HEK293 (cell line): ENCODE measurements at regions not wholly inside any gene's neighbourhood (a gene's known extent, or its start where the extent isn't known, plus 50 kb on each side); places are given as distances from the start of the nearest gene placed in this dataset.

Source experiments
- CTCF ChIA-PET: fragments of 350-600 bp; formaldehyde crosslinking; extraction: SDS; loops from one replicate; lab custom pipeline; 2021; ENCODE audit warnings: antibody characterized with exemption; lab: Yijun Ruan, JAX
- POLR2A ChIA-PET: fragments of 300-600 bp; formaldehyde crosslinking; extraction: SDS; loops from one replicate; lab custom pipeline; 2020; ENCODE audit warnings: antibody characterized with exemption, inconsistent platforms; lab: Yijun Ruan, JAX
- H3K27ac ChIP-seq: fragments of 200-500 bp; sonication (Bioruptor generic); 2 replicates; pipeline ENCODE4 v1.5.1; 2014; ENCODE audit warnings: low read depth, low read length, control low read depth, inconsistent platforms; ENCODE audit errors: extremely low read depth
- H3K36me3 ChIP-seq, 2 experiments: fragments of 200-500 bp in 1 of 2; sonication (Bioruptor generic) in 1 of 2; 1 replicate in 1 of 2; 2 replicates in 1 of 2; pipeline ENCODE4 v1.5.1; 2014 to 2017; ENCODE audit warnings: inconsistent platforms in 2 of 2, low read length in 2 of 2; ENCODE audit not compliant: control insufficient read depth in 2 of 2, insufficient read depth in 1 of 2
- H3K4me1 ChIP-seq: fragments of 200-500 bp; sonication (Bioruptor generic); 2 replicates; pipeline ENCODE4 v1.5.1; 2014; ENCODE audit warnings: mild to moderate bottlenecking, low read length, inconsistent platforms; ENCODE audit not compliant: control insufficient read depth, insufficient read depth
- H3K4me3 ChIP-seq: 2 replicates; pipeline ENCODE4 v1.5.1; 2011; ENCODE audit warnings: low read depth, mild to moderate bottlenecking, control low read depth, low read length, moderate library complexity
- H3K9me3 ChIP-seq: fragments of 200-500 bp; sonication (Bioruptor generic); 2 replicates; pipeline ENCODE4 v1.5.1; 2014; ENCODE audit warnings: low read depth, low read length, inconsistent platforms; ENCODE audit not compliant: control insufficient read depth, insufficient read depth
- KLF1 ChIP-seq: fragments of 450-650 bp; formaldehyde crosslinking; IDR thresholded peaks from 2 replicates; pipeline ENCODE4 v1.5.1; 2016; ENCODE audit warnings: missing biosample characterization, missing genetic modification characterization
- KLF7 ChIP-seq: fragments of 450-650 bp; formaldehyde crosslinking; IDR thresholded peaks from 2 replicates; pipeline ENCODE4 v1.5.1; 2016; ENCODE audit warnings: missing biosample characterization, missing genetic modification characterization, borderline replicate concordance
- KLF9 ChIP-seq: fragments of 450-650 bp; formaldehyde crosslinking; IDR thresholded peaks from 2 replicates; pipeline ENCODE4 v1.5.1; 2016; ENCODE audit warnings: missing biosample characterization, missing genetic modification characterization, low read depth
- SP3 ChIP-seq: fragments of 450-650 bp; formaldehyde crosslinking; IDR thresholded peaks from 2 replicates; pipeline ENCODE4 v1.5.1; 2016; ENCODE audit warnings: missing biosample characterization, missing genetic modification characterization
- WT1 ChIP-seq: fragments of 450-650 bp; formaldehyde crosslinking; IDR thresholded peaks from 2 replicates; pipeline ENCODE4 v1.5.1; 2016; ENCODE audit warnings: missing biosample characterization, missing genetic modification characterization
- ZNF10 ChIP-seq: fragments of 450-650 bp; formaldehyde crosslinking; IDR thresholded peaks from 2 replicates; pipeline ENCODE4 v1.5.1; 2017; ENCODE audit warnings: missing biosample characterization, missing genetic modification characterization
- ZNF274 ChIP-seq, 2 experiments: fragments of 200-500 bp in 1 of 2; fragments of 450-650 bp in 1 of 2; sonication (Bioruptor generic) in 1 of 2; formaldehyde crosslinking in 1 of 2; IDR thresholded peaks; 2 replicates each; pipeline versions ENCODE4 v1.5.1 to v1.6.1; 2014 to 2016; ENCODE audit warnings: borderline replicate concordance in 1 of 2, inconsistent platforms in 1 of 2, low read length in 1 of 2, missing biosample characterization in 1 of 2, missing genetic modification characterization in 1 of 2
- ZNF324 ChIP-seq: fragments of 450-650 bp; formaldehyde crosslinking; IDR thresholded peaks from 2 replicates; pipeline ENCODE4 v1.5.1; 2016; ENCODE audit warnings: missing biosample characterization, missing genetic modification characterization
- ZNF354C ChIP-seq: fragments of 450-650 bp; formaldehyde crosslinking; IDR thresholded peaks from 2 replicates; pipeline ENCODE4 v1.5.1; 2016; ENCODE audit warnings: missing biosample characterization, missing genetic modification characterization, low read depth, borderline replicate concordance
- ZNF37A ChIP-seq: fragments of 450-650 bp; IDR thresholded peaks from 2 replicates; pipeline ENCODE4 v1.5.1; 2018; ENCODE audit warnings: missing biosample characterization, missing genetic modification characterization
- ZNF391 ChIP-seq: fragments of 450-650 bp; formaldehyde crosslinking; IDR thresholded peaks from 2 replicates; pipeline ENCODE4 v1.5.1; 2016; ENCODE audit warnings: low read depth, missing biosample characterization, missing genetic modification characterization, borderline replicate concordance
- ZNF510 ChIP-seq: fragments of 450-650 bp; formaldehyde crosslinking; IDR thresholded peaks from 2 replicates; pipeline ENCODE4 v1.5.1; 2018; ENCODE audit warnings: mild to moderate bottlenecking, missing genetic modification characterization, missing biosample characterization; ENCODE audit not compliant: insufficient replicate concordance
- ZNF571 ChIP-seq: fragments of 450-650 bp; formaldehyde crosslinking; IDR thresholded peaks from 2 replicates; pipeline ENCODE4 v1.5.0; 2017; ENCODE audit warnings: missing biosample characterization, missing genetic modification characterization
- ZNF585B ChIP-seq: fragments of 450-650 bp; formaldehyde crosslinking; IDR thresholded peaks from 2 replicates; pipeline ENCODE4 v1.5.1; 2016; ENCODE audit warnings: missing biosample characterization, missing genetic modification characterization
- ZNF596 ChIP-seq: fragments of 450-650 bp; IDR thresholded peaks from 2 replicates; pipeline ENCODE4 v1.5.0; 2018; ENCODE audit warnings: missing biosample characterization, mild to moderate bottlenecking, missing genetic modification characterization, moderate library complexity
- ZNF623 ChIP-seq: fragments of 450-650 bp; formaldehyde crosslinking; IDR thresholded peaks from 2 replicates; pipeline ENCODE4 v1.5.1; 2016; ENCODE audit warnings: missing biosample characterization, missing genetic modification characterization
- TF ChIP-seq, protein P1 (sequence below): fragments of 450-650 bp; formaldehyde crosslinking; IDR thresholded peaks from 2 replicates; pipeline ENCODE4 v1.5.1; 2016; ENCODE audit warnings: missing biosample characterization, missing genetic modification characterization
- TF ChIP-seq, protein P2 (sequence below): fragments of 450-650 bp; formaldehyde crosslinking; IDR thresholded peaks from 2 replicates; pipeline ENCODE4 v1.5.1; 2016; ENCODE audit warnings: missing biosample characterization, missing genetic modification characterization
- TF ChIP-seq, protein P3 (sequence below): fragments of 450-650 bp; formaldehyde crosslinking; IDR thresholded peaks from 2 replicates; pipeline ENCODE4 v1.5.1; 2016; ENCODE audit warnings: missing biosample characterization, missing genetic modification characterization
- TF ChIP-seq, protein P4 (sequence below): IDR thresholded peaks from 2 replicates; pipeline ENCODE4 v1.6.1; 2011; ENCODE audit warnings: mild to moderate bottlenecking, low read depth, low read length, borderline replicate concordance

DNA sequence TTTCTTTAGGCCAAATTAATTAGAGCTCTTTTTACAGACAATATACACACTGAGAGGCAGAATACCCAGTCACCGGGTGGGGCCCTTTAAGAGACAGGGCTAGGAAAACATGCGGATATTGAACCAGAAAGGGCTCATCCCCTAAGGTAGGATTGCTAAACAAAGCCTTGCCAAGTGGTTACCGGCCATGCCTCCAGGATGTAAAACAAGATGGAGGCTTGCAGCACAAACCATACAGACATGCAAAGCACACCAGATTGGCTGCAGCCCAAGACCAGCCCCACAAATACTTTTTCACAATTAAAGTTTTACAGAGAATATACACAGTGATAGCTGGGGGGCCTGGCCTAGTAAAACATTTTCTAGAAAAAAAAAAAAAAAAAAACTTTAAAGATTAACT lies 210.0 kb downstream of the KLHL4 start:
- no peaks in the 10 kb centered on the region for H3K4me1 ChIP-seq
- CTCF ChIA-PET = interaction anchor here (0.5 to 0.7 kb wide), 2 partner anchors 97 to 885 kb away, joined by 3 to 5 read pairs; no protein-coding TSS in a partner anchor
- H3K9me3 ChIP-seq = no peaks in the 10 kb centered on the region
- no peaks in the 10 kb centered on the region for H3K36me3 ChIP-seq
- POLR2A ChIA-PET = no interaction called here
- no peak overlapping the region for H3K27ac ChIP-seq
- TF ChIP-seq, protein P1, sequence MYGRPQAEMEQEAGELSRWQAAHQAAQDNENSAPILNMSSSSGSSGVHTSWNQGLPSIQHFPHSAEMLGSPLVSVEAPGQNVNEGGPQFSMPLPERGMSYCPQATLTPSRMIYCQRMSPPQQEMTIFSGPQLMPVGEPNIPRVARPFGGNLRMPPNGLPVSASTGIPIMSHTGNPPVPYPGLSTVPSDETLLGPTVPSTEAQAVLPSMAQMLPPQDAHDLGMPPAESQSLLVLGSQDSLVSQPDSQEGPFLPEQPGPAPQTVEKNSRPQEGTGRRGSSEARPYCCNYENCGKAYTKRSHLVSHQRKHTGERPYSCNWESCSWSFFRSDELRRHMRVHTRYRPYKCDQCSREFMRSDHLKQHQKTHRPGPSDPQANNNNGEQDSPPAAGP (tag by site-specific recombination) = no peak
- TF ChIP-seq, protein P2, sequence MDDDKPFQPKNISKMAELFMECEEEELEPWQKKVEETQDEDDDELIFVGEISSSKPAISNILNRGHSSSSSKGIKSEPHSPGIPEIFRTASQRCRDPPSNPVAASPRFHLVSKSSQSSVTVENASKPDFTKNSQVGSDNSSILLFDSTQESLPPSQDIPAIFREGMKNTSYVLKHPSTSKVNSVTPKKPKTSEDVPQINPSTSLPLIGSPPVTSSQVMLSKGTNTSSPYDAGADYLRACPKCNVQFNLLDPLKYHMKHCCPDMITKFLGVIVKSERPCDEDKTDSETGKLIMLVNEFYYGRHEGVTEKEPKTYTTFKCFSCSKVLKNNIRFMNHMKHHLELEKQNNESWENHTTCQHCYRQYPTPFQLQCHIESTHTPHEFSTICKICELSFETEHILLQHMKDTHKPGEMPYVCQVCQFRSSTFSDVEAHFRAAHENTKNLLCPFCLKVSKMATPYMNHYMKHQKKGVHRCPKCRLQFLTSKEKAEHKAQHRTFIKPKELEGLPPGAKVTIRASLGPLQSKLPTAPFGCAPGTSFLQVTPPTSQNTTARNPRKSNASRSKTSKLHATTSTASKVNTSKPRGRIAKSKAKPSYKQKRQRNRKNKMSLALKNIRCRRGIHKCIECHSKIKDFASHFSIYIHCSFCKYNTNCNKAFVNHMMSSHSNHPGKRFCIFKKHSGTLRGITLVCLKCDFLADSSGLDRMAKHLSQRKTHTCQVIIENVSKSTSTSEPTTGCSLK = no peak
- TF ChIP-seq WT1 (no peak), ZNF354C (tag by site-specific recombination) (no peak), ZNF585B (tag by site-specific recombination) (no peak), KLF7 (tag by site-specific recombination) (no peak), ZNF596 (no peak)
- TF ChIP-seq, protein P3, sequence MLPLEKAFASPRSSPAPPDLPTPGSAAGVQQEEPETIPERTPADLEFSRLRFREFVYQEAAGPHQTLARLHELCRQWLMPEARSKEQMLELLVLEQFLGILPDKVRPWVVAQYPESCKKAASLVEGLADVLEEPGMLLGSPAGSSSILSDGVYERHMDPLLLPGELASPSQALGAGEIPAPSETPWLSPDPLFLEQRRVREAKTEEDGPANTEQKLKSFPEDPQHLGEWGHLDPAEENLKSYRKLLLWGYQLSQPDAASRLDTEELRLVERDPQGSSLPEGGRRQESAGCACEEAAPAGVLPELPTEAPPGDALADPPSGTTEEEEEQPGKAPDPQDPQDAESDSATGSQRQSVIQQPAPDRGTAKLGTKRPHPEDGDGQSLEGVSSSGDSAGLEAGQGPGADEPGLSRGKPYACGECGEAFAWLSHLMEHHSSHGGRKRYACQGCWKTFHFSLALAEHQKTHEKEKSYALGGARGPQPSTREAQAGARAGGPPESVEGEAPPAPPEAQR (tag by site-specific recombination) = no peak
- H3K4me3 ChIP-seq = no peak overlapping the region

DNA sequence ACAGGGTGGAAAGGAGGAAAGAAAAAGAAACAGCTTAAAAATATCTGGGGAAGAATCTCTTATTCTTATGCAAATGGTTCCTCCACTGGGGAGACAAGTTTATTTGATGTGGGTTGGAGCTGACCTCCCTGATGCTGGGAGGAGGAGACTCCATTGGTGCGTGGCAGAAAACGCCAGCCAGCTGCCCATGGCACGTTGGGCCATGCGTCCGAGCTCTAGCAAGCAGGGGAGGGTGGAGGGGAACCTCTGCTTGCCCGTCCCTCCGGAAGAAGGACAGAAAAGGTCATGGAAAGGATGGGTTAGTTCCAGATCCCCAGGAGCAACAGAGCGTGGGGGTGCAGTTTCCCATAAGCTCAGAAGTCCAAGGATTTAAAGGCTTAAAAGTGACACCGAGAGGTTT lies 210.4 kb downstream of the KLHL4 start:
- H3K36me3 ChIP-seq = no peaks in the 10 kb centered on the region
- TF ChIP-seq ZNF274 (IDR thresholded peaks at IDR 0.05; ENCODE audit: low read length) (no peak), ZNF274 (tag by site-specific recombination; IDR thresholded peaks at IDR 0.05; ENCODE audit: borderline replicate concordance) (no peak), SP3 (no peak), ZNF510 (tag by site-specific recombination) (no peak), ZNF571 (tag by site-specific recombination) (no peak), ZNF10 (tag by site-specific recombination) (no peak), ZNF391 (no peak), ZNF37A (tag by site-specific recombination) (no peak), ZNF623 (tag by site-specific recombination) (no peak), KLF1 (no peak), ZNF324 (tag by site-specific recombination) (no peak), KLF9 (tag by site-specific recombination) (no peak)
- TF ChIP-seq, protein P4, sequence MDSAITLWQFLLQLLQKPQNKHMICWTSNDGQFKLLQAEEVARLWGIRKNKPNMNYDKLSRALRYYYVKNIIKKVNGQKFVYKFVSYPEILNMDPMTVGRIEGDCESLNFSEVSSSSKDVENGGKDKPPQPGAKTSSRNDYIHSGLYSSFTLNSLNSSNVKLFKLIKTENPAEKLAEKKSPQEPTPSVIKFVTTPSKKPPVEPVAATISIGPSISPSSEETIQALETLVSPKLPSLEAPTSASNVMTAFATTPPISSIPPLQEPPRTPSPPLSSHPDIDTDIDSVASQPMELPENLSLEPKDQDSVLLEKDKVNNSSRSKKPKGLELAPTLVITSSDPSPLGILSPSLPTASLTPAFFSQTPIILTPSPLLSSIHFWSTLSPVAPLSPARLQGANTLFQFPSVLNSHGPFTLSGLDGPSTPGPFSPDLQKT = no peak
- TF ChIP-seq, all 188 proteins: peak for 0
- Histone ChIP-seq H3K4me1 (no peaks in the 10 kb centered on the region), H3K9me3 (no peaks in the 10 kb centered on the region), H3K4me3 (no peak overlapping the region), H3K27ac (no peak overlapping the region)
- CTCF ChIA-PET = interaction anchor here (0.7 kb wide), 1 partner anchor 98 kb away, joined by 3 read pairs; no protein-coding TSS in a partner anchor
- POLR2A ChIA-PET = no interaction called here
